ENCODE measurements at regions not wholly inside any gene's neighbourhood (a gene's known extent, or its start where the extent isn't known, plus 50 kb on each side); places are given as distances from the start of the nearest gene placed in this dataset.

- no peak for TF ChIP-seq ISL1 (CRISPR knock-in tag; IDR thresholded peaks at IDR 0.05)
- no peak for TF ChIP-seq OSR1 (CRISPR knock-in tag; IDR thresholded peaks at IDR 0.05)
- TF ChIP-seq, protein P1, sequence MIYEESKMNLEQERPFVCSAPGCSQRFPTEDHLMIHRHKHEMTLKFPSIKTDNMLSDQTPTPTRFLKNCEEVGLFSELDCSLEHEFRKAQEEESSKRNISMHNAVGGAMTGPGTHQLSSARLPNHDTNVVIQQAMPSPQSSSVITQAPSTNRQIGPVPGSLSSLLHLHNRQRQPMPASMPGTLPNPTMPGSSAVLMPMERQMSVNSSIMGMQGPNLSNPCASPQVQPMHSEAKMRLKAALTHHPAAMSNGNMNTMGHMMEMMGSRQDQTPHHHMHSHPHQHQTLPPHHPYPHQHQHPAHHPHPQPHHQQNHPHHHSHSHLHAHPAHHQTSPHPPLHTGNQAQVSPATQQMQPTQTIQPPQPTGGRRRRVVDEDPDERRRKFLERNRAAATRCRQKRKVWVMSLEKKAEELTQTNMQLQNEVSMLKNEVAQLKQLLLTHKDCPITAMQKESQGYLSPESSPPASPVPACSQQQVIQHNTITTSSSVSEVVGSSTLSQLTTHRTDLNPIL (CRISPR knock-in tag; IDR thresholded peaks at IDR 0.05; ENCODE audit: low read depth): no peak
Measured at GRCh38 chr2:172155752-172156151, 53.1 kb upstream of the DLX2 start (continued).

- ATAC-seq: no peak
- TF ChIP-seq, protein P2, sequence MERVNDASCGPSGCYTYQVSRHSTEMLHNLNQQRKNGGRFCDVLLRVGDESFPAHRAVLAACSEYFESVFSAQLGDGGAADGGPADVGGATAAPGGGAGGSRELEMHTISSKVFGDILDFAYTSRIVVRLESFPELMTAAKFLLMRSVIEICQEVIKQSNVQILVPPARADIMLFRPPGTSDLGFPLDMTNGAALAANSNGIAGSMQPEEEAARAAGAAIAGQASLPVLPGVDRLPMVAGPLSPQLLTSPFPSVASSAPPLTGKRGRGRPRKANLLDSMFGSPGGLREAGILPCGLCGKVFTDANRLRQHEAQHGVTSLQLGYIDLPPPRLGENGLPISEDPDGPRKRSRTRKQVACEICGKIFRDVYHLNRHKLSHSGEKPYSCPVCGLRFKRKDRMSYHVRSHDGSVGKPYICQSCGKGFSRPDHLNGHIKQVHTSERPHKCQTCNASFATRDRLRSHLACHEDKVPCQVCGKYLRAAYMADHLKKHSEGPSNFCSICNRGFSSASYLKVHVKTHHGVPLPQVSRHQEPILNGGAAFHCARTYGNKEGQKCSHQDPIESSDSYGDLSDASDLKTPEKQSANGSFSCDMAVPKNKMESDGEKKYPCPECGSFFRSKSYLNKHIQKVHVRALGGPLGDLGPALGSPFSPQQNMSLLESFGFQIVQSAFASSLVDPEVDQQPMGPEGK (CRISPR knock-in tag; IDR thresholded peaks at IDR 0.05; ENCODE audit: borderline replicate concordance): no peak
- TF ChIP-seq RARB (CRISPR knock-in tag; IDR thresholded peaks at IDR 0.05) (no peak), TCF4 (CRISPR knock-in tag; IDR thresholded peaks at IDR 0.05; ENCODE audit: borderline replicate concordance) (no peak), ISL1 (CRISPR knock-in tag; IDR thresholded peaks at IDR 0.05) (no peak), ZNF70 (CRISPR knock-in tag; IDR thresholded peaks at IDR 0.05) (no peak), TOX (CRISPR knock-in tag; IDR thresholded peaks at IDR 0.05; ENCODE audit: borderline replicate concordance) (no peak), ZNF8 (CRISPR knock-in tag; IDR thresholded peaks at IDR 0.05) (no peak), PPARA (CRISPR knock-in tag; IDR thresholded peaks at IDR 0.05; ENCODE audit: borderline replicate concordance) (no peak), ZFP3 (CRISPR knock-in tag; IDR thresholded peaks at IDR 0.05) (no peak), ZNF565 (CRISPR knock-in tag; conservative IDR thresholded peaks at IDR 0.05; ENCODE audit: low read depth) (no peak), CSDC2 (CRISPR knock-in tag; IDR thresholded peaks at IDR 0.05) (no peak), ZC3H10 (CRISPR knock-in tag; IDR thresholded peaks at IDR 0.05) (no peak), ZFP30 (CRISPR knock-in tag; IDR thresholded peaks at IDR 0.05) (no peak), BACH2 (CRISPR knock-in tag; IDR thresholded peaks at IDR 0.05; ENCODE audit: borderline replicate concordance) (no peak)
- TF ChIP-seq, protein P3, sequence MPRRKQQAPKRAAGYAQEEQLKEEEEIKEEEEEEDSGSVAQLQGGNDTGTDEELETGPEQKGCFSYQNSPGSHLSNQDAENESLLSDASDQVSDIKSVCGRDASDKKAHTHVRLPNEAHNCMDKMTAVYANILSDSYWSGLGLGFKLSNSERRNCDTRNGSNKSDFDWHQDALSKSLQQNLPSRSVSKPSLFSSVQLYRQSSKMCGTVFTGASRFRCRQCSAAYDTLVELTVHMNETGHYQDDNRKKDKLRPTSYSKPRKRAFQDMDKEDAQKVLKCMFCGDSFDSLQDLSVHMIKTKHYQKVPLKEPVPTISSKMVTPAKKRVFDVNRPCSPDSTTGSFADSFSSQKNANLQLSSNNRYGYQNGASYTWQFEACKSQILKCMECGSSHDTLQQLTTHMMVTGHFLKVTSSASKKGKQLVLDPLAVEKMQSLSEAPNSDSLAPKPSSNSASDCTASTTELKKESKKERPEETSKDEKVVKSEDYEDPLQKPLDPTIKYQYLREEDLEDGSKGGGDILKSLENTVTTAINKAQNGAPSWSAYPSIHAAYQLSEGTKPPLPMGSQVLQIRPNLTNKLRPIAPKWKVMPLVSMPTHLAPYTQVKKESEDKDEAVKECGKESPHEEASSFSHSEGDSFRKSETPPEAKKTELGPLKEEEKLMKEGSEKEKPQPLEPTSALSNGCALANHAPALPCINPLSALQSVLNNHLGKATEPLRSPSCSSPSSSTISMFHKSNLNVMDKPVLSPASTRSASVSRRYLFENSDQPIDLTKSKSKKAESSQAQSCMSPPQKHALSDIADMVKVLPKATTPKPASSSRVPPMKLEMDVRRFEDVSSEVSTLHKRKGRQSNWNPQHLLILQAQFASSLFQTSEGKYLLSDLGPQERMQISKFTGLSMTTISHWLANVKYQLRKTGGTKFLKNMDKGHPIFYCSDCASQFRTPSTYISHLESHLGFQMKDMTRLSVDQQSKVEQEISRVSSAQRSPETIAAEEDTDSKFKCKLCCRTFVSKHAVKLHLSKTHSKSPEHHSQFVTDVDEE (CRISPR knock-in tag; IDR thresholded peaks at IDR 0.05): no peak
Measured at GRCh38 chr2:172160839-172161238, 58.1 kb upstream of the DLX2 start.

GRCh38 chr2:172162225-172162733 lies 59.6 kb upstream of the DLX2 start:
- TF ChIP-seq, protein P3 (CRISPR knock-in tag; IDR thresholded peaks at IDR 0.05): no peak
- no peak for TF ChIP-seq ZC3H10 (CRISPR knock-in tag; IDR thresholded peaks at IDR 0.05)
- ATAC-seq: no peak

DNA sequence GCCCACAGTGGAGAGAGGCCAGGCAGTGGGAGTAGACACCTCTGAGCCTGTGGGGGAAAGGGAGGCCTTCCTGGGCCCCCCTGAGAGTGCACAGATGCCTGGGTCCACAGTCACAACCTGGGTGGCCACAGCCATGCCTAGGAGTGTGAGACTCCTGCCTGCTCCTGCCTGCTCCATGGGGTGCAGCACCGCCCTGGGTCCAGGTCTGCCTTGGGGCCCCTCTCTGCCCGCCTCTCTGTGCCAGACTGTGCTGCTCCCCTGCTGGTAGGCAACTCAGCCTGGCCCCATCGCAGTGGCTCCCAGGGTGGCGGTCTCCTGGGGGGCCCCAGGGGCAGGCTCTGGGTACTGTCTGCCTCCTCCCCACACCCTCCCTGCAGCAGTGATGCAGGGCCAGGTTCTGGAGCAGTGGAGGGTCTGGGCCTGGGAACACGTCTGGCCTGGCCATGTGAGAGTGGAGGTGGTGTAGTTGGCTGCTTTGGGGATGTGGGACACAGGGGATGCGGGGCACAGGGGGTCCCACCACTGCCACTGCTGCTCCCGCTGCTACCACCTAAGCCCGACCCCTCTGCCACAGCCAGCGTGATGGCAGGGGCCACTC lies 60.1 kb upstream of the DLX2 start:
- TF ChIP-seq, protein P4, sequence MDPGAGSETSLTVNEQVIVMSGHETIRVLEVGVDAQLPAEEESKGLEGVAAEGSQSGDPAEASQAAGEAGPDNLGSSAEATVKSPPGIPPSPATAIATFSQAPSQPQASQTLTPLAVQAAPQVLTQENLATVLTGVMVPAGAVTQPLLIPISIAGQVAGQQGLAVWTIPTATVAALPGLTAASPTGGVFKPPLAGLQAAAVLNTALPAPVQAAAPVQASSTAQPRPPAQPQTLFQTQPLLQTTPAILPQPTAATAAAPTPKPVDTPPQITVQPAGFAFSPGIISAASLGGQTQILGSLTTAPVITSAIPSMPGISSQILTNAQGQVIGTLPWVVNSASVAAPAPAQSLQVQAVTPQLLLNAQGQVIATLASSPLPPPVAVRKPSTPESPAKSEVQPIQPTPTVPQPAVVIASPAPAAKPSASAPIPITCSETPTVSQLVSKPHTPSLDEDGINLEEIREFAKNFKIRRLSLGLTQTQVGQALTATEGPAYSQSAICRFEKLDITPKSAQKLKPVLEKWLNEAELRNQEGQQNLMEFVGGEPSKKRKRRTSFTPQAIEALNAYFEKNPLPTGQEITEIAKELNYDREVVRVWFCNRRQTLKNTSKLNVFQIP (CRISPR knock-in tag; IDR thresholded peaks at IDR 0.05; ENCODE audit: borderline replicate concordance, low read depth): no peak
- TF ChIP-seq ZC3H10 (CRISPR knock-in tag; IDR thresholded peaks at IDR 0.05): no peak
- TF ChIP-seq CSRNP3 (CRISPR knock-in tag; IDR thresholded peaks at IDR 0.05): no peak
- no peak for TF ChIP-seq TCF4 (CRISPR knock-in tag; IDR thresholded peaks at IDR 0.05; ENCODE audit: borderline replicate concordance)
- no peak for TF ChIP-seq BACH2 (CRISPR knock-in tag; IDR thresholded peaks at IDR 0.05; ENCODE audit: borderline replicate concordance)
- ATAC-seq: no peak

All from SK-N-SH treated with all-trans-retinoic acid at 6 μM for 48 hours (cell line).